ENCODE measurements at regions not wholly inside any gene's neighbourhood (a gene's known extent, or its start where the extent isn't known, plus 50 kb on each side); places are given as distances from the start of the nearest gene placed in this dataset.
"Not testable (repeated sequence)": the region's sequence is repeated elsewhere in the genome, so short reads cannot be mapped to it uniquely, and the experiment has no call there.

DNA sequence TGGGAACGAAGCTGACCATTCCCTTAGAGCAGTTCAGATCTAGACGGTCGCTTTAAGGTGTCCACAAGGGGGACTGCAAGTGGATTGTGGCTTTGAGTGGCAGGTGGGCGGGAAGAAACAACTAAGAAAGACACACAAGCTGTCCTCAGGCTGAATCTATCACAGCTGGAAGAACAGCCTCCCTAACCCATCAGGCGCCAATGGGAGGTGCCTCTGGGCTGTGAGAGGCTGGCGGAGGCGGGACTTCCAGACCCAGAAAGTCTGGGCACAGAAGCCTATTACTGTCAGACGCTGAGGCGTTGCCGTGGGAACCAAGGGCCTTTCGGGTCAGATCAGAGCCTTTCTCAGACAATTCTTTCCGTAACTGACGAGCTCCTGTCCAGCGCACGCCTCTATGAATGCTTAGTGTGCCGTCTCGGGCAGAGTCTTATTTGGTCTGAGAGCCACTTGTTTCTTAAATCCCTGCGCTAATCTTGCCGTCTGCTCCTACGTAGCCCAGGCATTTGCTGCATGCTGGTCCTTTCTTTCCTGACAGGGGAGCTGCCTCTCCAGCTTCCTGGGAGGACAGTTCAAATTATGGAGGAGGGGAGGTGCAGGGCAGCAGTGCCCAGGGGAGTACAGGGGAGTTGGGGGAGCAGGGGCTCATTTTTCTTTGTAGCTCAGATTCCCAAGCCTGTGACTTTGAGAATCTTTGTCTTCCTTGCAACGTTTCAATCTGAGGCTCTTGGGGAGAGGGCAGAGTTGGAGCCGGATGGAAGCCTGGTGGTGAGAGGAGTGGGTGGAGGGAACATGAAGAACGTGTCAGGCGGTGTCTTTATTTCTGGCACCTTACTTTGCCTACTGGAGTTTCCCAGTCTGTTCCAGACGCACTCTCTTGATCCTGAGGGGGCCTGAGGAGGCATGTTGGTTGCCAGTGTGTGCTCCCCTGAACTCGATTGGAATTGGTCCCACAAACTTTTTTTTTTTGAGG, 618.7 kb downstream of the KCNJ18 start:
- DNase-seq: no peak

DNA sequence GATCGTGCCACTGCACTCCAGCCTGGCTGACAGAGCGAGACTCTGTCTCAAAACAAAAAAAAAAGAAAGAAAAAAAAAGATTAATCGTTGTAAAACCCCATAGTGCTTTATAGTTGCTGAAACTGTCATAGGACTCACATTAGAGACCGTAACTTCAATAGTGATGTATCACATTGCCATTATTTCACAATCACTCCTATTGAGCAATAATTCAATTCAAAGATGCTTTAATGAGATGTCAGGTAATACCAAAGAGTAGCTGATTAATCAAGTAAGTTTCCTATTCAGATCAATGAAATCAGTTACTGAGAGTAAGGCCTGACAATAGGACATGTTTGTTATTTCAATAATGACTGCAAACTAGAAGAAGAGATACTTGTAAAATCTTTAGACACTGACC, 628.7 kb downstream of the KCNJ18 start:
- not testable (repeated sequence) for DNase-seq

DNA sequence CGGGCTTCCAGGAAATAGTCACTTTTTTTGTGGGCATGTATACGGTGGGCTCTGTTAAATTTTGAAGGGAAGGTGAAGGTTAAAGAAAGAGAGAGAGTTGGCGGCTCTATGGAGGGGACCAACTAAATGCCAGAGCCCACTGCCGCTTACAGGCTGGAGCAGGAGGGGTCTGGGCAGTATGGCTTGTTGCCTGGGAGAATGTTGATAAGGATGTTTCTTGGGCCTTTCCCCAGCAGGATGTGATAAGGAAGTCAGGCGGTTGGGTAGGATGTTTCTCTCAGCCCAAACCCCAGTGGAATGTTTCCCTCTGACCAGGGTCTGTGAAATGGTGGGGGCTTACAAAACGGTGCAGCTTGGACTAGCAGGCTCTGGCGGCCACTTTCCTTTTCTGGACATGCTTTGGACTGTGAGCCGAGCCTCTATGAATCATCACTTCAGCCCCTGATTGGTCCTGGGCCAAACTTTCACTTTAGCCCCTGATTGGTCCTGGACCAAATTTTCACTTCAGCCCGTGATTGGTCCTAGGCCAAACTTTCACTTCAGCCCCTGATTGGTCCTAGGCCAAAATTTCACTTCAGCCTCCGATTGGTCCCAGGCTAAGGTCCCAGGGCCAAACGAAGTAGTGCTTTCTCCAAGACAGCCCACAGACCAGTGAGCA, 630.7 kb downstream of the KCNJ18 start:
- not testable (repeated sequence) for DNase-seq

DNA sequence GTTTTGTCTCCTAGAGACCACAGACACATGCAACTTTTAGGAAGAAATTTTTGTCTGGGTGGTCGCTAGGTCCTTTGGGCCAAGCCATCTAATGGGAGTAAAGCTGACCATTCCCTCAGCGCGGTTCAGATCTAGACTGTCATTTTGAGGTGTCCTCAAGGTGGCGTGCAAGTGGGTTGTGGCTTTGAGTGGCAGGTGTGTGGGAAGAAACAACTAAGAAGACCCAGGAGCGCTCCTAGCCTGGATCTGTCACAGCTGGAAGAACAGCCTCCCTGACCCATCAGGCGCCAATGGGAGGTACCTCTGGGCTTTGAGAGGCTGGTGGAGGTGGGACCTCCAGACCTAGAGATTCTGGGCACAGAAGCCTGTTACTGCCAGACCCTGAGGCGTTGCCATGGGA, 645.1 kb downstream of the KCNJ18 start:
- no peak for DNase-seq

DNA sequence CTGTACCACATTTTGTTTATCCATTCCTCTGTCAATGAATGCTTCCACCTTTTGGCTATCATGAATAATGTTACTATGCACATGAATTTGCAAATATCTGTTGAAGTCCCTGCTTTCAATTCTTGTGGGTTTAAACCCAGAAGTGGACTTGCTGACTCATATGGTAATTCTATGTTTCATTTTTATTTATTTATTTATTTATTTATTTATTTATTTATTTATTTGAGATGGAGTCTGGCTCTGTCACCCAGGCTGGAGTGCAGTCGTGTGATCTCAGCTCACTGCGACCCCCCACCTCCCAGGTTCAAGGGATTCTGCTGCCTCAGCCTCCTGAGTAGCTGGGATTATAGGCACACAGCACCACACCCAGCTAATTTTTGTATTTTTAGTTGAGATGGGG, 664.3 kb downstream of the KCNJ18 start:
- not testable (repeated sequence) for DNase-seq

DNA sequence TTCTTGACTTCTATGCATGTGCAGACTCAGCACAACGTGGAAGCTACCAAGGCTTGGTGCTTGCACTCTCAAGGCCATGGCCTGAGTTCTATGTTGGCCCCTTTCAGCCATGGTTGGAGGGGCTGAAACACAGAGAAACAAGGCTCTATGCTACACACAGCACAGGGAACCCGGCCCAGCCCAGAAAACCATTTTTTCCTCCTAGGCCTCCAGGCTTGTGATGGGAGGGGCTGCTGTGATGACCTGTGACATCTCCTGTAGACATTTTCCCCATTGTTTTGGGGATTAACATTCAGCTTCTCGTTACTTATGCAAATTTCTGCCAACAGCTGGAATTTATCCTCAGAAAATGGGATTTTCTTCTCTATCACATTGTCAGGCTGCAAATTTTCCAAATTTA, 678.7 kb downstream of the KCNJ18 start:
- not testable (repeated sequence) for DNase-seq

DNA sequence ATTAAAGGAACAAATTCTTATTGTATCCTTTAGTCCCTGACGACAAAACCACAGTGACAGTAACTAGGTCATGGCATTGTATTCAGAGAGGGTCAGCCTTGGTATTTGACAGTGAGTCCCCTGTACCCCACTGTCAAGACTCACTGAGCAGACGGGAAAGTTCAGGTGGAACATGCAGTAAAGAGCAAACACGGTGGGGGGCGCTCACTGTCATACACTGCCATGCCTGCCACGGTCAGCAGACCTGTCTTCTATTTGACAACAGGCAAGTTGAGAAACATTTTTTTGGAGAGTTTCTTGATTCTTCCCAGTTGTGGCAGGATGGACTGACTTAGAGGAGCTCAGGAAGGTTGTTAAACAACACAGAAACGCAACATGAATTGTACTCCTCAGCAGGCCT, 681.6 kb downstream of the KCNJ18 start:
- DNase-seq: no peak

DNA sequence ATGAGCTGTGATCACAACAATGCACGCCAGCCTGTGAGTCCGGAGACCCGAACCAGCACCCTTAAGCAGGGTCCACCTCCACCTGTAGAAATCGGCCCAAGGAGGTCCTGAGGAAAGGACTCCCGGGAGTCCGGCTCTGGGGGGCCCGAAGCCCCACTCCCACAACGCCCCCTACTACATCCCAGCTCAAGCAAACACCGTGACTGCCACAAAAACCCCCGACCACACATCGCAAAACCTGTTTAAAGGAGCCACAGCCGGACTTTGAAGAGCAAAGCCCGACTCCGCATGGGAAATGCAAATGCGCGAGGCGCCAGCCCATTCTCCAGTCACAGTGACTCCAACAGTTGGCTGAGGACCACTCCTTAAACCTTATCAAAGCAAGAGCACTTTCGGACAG, 682.4 kb downstream of the KCNJ18 start:
- DNase-seq: no peak

DNA sequence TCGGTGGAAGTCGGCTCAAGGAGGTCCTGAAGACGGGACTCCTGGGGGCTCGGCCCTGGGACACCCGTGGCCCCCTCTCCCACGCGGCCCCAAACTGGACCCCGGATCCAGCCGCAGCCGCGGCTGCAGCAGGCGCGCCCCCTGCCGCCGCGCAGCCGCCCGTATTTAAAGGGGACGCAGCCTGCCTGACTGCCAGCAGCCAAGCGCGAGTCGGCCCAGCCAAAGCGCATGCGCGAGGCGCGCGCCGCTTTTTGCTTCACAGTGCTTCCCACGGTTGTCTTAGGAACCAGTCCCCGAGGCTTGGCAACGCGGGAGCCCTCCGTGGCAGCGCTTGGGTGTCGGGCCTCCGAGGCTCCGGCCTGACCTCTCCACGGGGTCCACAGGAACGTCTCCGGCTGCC, 684.4 kb downstream of the KCNJ18 start:
- DNase-seq: not testable (repeated sequence)

DNA sequence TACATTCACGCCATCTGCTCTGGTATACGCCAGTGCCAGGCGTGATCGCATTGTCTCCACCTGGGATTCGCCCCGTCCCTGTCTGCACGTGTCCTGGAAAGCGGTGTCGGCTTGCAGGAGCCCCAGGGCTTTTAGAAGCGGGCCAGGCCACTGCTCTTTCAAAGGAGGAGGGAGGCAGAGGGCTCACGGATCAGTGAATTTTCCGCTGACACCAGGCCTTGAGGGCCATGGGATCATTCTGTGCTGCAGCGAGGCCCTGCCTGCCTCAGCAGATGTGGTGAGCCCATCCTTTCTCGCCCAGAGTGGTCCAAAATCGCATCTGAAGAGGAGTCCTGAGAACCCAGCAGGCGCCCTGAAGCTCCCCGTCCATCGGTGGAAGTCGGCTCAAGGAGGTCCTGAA, 686.4 kb downstream of the KCNJ18 start:
- not testable (repeated sequence) for DNase-seq

DNA sequence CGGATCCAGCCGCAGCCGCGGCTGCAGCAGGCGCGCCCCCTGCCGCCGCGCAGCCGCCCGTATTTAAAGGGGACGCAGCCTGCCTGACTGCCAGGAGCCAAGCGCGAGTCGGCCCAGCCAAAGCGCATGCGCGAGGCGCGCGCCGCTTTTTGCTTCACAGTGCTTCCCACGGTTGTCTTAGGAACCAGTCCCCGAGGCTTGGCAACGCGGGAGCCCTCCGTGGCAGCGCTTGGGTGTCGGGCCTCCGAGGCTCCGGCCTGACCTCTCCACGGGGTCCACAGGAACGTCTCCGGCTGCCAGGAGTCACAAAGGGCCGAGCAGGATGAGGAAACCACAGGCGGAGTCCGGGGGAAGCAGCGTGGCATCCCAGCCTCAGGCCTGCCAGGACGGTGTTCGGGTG, 689.3 kb downstream of the KCNJ18 start:
- not testable (repeated sequence) for DNase-seq

DNA sequence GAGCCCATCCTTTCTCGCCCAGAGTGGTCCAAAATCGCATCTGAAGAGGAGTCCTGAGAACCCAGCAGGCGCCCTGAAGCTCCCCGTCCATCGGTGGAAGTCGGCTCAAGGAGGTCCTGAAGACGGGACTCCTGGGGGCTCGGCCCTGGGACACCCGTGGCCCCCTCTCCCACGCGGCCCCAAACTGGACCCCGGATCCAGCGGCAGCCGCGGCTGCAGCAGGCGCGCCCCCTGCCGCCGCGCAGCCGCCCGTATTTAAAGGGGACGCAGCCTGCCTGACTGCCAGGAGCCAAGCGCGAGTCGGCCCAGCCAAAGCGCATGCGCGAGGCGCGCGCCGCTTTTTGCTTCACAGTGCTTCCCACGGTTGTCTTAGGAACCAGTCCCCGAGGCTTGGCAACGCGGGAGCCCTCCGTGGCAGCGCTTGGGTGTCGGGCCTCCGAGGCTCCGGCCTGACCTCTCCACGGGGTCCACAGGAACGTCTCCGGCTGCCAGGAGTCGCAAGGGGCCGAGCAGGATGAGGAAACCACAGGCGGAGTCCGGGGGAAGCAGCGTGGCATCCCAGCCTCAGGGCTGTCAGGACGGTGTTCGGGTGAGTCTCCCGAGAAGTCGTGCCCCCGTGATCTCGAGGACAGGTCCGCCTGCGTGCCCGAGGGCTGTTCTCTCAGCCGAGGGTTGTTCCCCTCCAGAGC, 691.6 kb downstream of the KCNJ18 start:
- not testable (repeated sequence) for DNase-seq

DNA sequence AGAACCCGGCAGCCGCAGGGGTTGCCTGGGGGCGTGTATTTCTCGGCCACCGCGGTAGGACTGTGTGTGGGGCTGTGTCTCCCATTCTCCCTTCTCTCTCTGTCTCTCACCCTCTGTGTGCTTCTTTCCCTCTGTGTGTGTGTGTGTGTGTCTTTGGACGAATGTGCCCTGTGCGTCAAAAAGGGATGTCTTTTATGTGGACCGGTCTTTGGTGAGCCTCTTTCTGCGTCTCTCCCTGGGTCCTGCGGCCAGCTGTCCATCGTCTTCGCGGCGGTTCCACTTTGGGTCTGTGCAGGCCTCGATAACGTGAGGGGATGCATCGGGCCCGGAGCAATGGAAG, 692.1 kb downstream of the KCNJ18 start:
- DNase-seq: not testable (repeated sequence)

DNA sequence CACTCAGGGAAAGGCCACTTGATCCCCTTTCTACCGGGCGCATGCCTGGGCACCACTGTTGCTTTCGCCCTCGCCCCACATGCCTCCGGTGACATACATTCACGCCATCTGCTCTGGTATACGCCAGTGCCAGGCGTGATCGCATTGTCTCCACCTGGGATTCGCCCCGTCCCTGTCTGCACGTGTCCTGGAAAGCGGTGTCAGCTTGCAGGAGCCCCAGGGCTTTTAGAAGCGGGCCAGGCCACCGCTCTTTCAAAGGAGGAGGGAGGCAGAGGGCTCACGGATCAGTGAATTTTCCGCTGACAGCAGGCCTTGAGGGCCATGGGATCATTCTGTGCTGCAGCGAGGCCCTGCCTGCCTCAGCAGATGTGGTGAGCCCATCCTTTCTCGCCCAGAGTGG, 706.1 kb downstream of the KCNJ18 start:
- not testable (repeated sequence) for DNase-seq

DNA sequence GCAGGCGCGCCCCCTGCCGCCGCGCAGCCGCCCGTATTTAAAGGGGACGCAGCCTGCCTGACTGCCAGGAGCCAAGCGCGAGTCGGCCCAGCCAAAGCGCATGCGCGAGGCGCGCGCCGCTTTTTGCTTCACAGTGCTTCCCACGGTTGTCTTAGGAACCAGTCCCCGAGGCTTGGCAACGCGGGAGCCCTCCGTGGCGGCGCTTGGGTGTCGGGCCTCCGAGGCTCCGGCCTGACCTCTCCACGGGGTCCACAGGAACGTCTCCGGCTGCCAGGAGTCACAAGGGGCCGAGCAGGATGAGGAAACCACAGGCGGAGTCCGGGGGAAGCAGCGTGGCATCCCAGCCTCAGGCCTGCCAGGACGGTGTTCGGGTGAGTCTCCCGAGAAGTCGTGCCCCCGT, 706.7 kb downstream of the KCNJ18 start:
- DNase-seq: not testable (repeated sequence)

DNA sequence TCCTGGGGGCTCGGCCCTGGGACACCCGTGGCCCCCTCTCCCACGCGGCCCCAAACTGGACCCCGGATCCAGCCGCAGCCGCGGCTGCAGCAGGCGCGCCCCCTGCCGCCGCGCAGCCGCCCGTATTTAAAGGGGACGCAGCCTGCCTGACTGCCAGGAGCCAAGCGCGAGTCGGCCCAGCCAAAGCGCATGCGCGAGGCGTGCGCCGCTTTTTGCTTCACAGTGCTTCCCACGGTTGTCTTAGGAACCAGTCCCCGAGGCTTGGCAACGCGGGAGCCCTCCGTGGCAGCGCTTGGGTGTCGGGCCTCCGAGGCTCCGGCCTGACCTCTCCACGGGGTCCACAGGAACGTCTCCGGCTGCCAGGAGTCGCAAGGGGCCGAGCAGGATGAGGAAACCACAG, 712.8 kb downstream of the KCNJ18 start:
- DNase-seq: not testable (repeated sequence)

DNA sequence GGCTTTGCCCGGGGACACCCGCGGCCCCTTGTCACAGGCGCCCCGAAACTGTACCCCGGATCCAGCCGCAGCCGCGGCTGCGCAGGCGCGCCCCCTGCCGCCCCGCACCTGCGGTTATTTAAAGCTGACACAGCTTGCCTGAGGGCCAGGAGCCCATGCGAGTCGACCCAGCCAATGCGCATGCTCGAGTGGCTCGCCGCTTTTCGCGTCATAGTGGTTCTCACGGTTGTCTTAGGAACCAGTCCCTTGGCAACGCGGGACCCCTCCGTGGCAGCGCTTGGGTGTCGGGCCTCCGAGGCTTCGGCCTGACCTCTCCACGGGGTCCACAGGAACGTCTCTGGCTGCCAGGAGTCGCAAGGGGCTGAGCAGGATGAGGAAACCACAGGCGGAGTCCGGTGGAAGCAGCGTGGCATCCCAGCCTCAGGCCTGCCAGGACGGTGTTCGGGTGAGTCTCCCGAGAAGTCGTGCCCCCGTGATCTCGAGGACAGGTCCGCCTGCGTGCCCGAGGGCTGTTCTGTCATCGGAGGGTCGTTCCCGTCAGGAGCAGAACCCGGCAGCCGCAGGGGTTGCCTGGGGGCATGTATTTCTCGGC, 716.9 kb downstream of the KCNJ18 start:
- no peak for DNase-seq

DNA sequence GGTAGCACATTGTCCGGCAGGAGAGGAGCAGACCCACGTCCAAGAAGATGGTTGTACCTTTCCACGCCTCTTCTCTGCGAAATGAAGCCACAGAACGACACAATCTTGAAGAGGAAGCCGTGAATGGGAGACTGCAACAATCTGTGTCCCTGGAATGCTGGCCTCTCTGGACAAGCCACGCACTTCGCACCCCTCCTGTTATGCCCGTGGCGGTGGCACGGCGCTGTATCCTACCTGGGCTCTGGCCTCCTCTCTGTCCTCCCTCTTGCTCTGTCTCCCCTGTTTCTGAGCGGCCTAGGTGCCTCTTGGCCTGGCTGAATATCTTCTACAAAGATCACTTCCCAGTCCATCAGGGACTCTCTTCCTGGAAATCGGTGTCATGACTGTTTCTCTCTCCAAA, 717.8 kb downstream of the KCNJ18 start:
- no peak for DNase-seq

DNA sequence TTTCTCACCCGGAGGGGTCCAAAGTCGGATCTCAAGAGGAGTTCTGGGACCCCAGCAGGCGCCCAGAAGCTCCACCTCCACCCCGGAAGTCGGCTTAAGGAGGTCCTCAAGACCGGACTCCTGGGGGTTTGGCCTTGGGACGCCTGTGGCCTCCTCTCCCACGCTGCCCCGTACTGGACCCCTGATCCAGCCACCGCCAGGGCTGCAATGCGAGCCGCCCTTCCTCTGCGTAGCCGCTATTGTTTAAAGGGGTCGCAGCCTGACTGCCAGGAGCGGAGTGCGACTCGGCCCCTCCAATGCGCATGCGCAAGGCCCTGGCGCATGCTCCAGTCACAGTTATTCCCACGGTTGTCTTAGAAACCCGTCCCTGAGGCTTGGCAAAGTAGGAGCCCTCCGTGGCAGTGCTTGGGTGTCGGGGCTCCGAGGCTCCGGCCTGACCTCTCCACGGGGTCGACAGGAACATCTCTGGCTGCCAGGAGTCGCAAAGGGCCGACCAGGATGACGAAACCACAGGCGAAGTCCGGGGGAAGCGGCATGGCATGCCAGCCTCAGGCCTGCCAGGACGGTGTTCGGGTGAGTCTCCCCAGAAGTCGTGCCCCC, 719.0 kb downstream of the KCNJ18 start:
- no peak for DNase-seq

DNA sequence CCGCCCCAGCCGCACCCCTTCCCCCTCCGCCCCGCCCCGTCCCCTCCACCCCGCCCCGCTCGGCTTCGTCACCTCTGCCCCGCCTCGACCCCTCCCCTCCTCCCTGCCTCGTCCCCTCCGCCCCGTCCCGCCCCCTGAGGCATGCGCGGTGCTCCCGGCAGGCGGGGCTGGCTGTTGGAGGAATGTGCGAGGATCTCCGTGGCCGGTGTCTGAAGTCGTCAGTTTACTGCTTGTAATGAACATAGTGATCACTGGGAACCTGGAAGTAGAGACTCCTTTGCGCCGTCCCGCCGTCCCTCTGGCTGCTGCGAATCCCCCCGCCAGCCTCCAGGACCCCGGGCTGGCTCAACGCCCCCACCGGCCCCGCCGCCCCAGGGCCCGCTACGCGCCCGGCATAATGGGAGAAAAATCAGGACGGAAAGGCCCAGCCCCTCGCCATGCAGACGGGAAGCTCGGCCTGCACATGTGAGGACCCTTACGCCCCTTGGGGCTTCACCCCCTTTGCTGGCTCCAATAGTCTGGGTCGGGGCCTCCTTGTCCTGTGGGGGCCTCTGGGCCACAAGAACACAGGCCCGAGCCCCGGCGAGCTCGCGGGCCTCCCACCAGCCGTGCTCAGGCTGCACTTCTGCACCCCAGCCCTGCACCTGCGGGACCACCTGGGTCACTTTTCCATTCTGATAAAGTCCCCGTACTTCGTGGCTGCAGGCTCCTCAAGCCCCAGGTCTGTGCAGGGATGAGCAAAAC, 743.1 kb downstream of the KCNJ18 start:
- no peak for DNase-seq

DNA sequence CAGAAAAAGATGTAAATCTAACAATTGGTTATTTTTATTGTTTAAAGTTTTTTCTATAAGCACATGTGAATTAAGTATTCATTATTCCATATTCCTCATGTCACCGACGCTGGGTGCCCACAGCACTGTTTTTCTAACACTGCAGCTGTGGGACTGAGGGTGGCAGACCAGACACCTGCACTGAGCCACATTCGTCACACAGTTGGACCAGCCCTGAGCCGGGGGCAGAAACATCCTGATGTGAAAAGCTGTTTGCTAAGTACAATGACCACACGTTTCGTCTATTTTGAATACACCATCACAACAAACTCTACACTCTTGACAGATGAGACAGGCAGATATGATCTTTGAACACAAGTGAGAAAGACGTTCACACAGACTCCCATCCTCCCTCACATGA, 749.5 kb downstream of the KCNJ18 start:
- no peak for DNase-seq

DNA sequence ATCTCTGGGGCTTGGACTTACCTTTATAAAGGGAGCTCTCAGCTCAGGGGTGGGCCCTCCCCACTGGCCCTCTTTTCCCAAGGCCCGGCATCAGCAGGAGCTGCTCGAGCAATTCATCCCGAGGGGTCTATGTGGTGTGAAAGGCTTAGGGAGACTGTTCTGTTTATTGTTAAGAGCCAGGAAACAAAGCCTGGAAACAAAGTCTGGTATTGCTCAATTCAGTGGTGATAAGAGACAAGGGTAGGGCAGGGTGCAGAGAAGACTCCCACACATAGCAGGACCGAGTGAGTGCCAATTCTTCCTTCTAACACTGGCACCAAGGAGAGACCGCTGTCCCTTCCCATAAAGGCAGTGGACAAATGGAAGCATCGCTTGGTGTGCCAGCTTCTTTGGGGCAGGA, 750.7 kb downstream of the KCNJ18 start:
- no peak for DNase-seq

Data from stimulated activated CD4-positive, alpha-beta T cell treated with anti-CD3 and anti-CD28 coated beads, Interleukin-15, amount 100 ng/mL, for 24 hours (primary cell).